CD4-positive, alpha-beta T cell treated with Interleukin-6 at 100 ng/mL for 8 hours (primary cell): ENCODE measurements at regions not wholly inside any gene's neighbourhood (a gene's known extent, or its start where the extent isn't known, plus 50 kb on each side); places are given as distances from the start of the nearest gene placed in this dataset.

Experiments used
- DNase-seq: peaks from one replicate; pipeline ENCODE4 v3.0.0-alpha.2; 2020; ENCODE audit warnings: mixed read lengths, low spot score

DNA sequence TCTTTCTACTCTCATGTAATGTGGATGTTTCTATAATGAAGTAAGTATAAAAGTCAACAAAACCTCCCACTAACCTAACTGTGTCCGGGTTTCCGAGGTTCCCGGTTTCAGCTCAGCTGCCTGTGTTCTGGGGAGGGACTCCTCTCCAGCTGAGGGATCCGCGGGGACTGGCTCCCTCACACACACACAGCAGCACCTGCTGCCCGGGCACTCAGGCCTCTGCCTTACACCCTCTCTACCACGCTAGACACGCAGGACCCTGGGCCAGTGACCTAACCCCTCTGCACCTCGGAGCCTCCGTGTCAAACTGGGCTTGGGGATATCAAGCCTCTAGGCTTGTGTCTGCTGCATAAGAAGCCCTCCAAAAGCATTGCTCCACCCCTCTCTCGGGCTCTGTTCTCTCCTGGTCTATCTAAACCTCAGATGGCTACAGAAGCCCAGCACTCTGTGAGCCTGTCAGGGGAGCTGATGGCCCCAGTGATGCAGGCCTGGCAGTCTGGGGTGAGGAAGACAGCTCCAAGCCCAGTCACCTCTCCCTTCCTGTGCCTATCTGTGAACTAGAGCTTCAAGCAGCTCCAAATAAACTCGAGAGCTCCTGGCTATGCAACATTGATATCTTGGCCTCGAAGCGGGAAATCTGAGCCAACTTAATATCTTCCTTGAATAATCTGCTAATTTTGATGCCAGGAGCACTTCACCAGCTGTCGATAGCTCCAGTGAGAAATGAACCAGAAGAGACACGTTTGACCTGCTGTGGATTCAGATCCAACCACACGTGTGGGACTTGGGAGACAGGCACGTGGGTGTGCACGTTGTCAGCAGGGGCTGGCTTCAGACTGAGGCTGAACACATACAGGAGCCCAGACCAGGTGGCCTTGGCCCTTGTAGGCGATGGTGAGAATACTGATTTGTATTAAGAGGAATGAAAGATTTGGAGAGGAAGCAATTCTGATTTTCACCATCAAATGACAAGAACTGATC, 232.7 kb upstream of the B3GAT1 start:
- DNase-seq = no peak

DNA sequence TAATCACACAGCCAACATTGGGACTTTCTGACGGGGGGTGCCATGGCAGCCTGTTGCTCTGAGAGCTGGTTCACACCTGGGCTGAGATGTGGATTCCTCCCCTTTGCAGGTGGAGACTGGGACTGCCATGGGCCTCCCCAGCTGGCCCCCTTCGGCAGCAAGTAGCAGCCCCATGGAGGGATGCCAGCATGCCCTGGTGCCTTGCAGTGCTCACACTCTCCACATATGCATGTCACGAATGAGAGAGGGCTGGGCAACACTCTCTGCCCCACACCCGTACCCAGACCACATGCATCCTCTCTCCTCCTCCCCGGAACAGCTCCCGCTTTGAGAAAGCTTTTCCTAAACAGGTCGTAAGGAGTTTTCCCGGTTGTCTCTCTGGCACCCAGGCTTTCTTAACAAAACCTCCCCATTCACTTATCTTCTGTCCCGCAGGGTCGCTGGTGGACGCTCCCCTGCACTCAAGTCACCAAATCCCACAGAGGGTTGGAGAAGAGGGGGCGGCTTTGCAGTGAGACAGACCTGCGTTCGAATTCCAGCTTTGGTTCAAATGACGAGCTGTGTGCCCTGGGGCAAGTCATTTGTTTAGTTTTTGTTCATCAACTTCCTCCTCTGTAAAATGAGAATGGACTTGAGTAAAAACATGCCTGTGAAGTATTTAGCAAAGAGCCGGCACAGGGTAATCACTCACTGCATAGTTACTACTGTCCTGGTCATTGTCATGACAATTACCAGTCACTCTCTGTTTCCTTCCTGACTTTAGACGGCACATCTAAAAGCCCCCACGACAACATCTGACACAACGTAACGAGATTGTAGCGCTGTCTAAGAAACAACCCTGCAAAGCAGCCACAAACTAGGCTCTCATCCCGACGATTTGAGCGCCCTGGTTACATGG, 231.3 kb upstream of the B3GAT1 start:
- DNase-seq = no peak

DNA sequence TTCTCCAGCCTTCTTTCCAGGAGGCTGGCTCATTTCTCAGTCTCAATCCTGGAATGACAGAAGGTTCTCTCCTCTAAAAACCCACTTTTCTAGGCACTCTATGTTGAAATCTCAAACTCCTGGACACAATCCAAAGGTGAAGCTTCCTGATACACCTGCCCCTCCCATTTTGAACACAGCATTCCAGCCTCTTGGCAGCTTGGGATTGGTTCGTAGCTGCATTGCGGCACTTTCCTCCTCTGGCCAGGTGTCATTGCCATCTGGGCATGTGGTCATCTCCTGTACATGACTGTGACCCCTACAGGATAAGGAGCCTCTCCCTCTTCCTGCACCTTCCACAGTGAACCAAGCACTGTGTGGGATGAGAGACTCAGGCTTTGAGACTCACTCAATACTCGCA, 230.2 kb upstream of the B3GAT1 start:
- DNase-seq = no peak

- DNase-seq = no peak
Observed at GRCh38 chr11:134640971-134641968, 229.2 kb upstream of the B3GAT1 start.

- DNase-seq = no peak
Observed at GRCh38 chr11:134640536-134640935, 228.5 kb upstream of the B3GAT1 start.

DNA sequence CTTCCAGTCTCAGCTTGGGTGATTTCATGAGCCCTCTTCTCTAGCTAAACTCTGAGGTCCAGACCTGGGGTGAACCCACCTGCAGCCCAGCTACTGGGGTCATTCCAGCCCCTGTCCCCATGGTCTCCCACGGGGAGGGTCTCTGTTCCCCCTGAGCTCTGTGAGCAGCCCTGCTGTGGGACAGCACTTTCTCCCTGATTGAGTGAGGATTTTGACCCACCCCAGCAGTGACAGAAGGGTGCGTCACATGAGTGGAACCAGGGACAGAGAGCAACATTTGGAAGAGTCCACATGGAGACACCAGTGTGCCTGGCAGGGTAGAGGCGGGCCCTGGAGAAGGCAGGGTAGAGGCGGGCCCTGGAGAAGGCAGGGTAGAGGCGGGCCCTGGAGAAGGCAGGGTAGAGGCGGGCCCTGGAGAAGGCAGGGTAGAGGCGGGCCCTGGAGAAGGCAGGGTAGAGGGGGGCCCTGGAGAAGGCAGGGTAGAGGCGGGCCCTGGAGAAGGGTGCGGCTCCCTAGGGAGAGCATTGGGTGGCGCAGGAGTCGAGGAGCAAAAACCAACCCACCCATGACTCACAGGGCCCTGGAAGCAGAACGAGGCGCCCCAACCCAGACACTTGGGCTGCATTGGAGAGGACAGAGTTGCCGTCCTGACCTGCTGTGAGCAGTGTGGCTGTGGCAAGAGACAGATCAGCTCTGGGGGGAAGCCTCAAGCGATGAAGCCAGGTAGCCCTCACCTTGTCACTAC, 227.7 kb upstream of the B3GAT1 start:
- no peak for DNase-seq

GRCh38 chr11:134638796-134639430, 226.9 kb upstream of the B3GAT1 start:
- DNase-seq = no peak

- DNase-seq = no peak
Observed at GRCh38 chr11:134637091-134638015, 225.3 kb upstream of the B3GAT1 start.

GRCh38 chr11:134636071-134636470, 224.0 kb upstream of the B3GAT1 start:
- DNase-seq = no peak

- DNase-seq = no peak
Observed at GRCh38 chr11:134634897-134635831, 223.1 kb upstream of the B3GAT1 start.

GRCh38 chr11:134633276-134633675, 221.2 kb upstream of the B3GAT1 start:
- no peak for DNase-seq

DNA sequence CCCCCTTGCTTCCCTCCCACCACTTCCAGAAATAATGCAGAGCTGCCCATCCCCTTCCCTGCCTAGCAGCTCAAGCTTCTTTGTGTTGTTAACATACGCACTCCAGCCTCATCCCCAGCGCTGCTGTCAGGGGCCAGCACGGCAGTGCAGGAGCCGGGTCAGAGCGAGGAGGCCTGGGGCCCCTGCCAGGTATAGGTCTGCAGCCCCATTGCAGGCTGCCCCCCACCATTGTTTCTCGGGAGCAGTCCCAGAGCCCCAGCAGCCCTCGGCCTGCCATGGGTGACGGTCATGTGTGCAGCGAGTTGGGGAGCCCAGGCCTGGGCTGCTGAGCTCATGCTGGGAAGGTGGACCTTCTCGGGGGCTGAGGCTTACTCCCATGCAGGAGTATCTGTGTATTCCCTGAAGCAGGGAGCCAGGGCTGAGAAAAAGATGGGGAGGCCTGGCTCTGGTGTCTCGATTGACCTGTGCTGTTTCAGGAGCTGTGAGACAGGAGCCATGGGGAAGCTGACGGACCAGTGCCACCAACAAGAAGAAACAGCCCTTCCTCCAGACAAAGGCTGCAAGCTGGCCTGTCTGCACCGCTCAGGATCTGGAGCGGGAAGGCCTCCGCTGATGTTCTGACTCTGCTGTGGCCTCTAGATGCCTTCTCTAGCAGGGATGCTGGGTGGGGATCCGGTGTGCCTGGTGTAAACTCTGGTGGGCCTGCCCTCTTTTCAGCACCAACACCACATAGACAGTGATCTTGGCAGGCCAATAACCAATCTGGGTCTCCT, 220.5 kb upstream of the B3GAT1 start:
- no peak for DNase-seq

GRCh38 chr11:134630861-134631260, 218.8 kb upstream of the B3GAT1 start:
- no peak for DNase-seq

DNA sequence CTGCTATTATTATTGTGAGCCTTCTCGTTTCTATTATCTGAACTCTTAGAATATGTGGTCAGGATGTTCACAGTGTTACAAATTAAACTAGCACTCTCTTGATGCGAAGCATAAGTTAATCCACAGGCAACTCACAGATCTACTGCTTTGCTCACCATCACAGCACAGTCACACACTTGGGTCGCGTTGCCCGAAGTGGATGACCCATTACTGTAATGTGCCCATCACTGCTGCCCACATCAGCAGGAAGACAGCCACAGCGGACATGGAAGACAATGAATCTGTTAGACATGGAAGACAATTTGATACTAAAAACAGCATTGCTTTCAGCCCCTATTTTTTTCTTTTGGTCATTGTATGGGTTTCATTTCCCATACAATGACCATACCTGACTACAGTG, 216.4 kb upstream of the B3GAT1 start:
- DNase-seq = no peak

DNA sequence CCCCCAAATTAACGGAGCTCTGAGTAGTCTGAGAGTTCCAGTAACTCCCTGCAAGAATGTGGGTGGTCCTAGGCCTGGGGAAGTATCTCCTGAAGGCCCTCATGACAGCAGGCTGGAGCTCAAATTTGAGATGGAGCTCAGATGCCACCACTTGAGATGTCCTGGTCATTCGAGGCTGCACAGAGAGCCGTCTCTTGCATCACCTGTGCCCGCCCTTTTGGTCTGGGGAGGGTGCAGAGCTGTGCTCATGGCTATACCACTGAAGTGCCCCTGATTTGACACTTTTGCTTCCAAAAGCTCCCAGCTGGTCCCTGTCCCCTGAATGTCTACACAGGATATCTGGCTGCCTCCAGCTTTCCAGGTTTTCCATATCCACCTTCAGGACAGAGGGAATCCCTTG, 214.0 kb upstream of the B3GAT1 start:
- DNase-seq = no peak

DNA sequence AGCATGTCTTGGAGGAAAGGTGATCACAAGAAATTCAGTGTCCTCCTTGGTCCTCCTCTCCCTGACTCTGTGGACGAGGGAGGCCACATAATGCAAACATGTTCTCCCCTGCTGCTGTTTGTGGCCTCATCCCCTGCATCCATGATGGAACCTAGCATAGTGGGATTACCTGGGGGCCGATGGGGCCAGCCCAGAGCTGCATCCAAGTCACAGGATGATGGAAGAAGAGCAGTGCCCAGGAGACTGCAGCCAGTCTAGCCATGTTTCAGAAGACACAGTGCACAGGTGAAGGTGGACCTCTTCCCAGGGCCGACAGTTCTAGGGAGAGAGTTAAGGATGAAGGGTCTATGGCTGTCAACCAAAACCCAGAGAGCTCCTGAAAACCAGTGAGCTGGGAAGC, 213.6 kb upstream of the B3GAT1 start:
- no peak for DNase-seq

- no peak for DNase-seq
Observed at GRCh38 chr11:134625151-134625550, 213.1 kb upstream of the B3GAT1 start.
